Right renal pelvis (tissue), 4 donors: ENCODE measurements at regions not wholly inside any gene's neighbourhood (a gene's known extent, or its start where the extent isn't known, plus 50 kb on each side); places are given as distances from the start of the nearest gene placed in this dataset.
"Not testable (repeated sequence)": the region's sequence is repeated elsewhere in the genome, so short reads cannot be mapped to it uniquely, and the experiment has no call there.

Experiments
- DNase-seq, 4 donors: peaks; one replicate each; pipeline ENCODE4 v3.0.0-alpha.2; 2013; ENCODE audit warnings: low read depth in 4 of 4, low spot score in 3 of 4, missing footprints in 1 of 4

DNA sequence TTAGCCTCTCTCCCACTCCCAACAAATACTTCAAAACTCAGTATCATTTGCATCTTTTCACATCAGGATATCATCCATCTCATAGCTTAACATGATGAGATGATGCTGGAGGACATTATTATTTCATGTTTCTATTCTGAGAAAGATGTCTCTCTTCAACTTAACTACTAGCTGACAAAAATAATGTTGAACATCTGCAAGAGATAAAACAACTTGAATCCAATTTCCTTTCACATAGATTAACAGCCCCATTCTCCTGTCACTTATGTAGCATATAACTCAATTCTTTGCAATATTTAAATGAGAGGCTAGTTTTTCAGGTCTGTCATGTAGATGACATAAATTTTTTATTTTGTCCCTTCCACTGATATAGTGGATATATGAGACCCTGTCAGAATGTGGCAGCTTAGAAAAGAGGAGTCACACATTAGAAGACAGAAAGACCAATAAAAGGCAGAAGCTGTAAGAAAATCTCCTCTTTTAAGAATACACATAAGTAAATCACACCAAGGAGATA, 239.2 kb upstream of the KIF2A start:
- DNase-seq = peak; percentile 28 to 57 (median 44)

GRCh38 chr5:62068554-62068953, 237.5 kb upstream of the KIF2A start:
- DNase-seq = no peak

GRCh38 chr5:62077387-62077786, 228.6 kb upstream of the KIF2A start:
- no peak for DNase-seq

DNA sequence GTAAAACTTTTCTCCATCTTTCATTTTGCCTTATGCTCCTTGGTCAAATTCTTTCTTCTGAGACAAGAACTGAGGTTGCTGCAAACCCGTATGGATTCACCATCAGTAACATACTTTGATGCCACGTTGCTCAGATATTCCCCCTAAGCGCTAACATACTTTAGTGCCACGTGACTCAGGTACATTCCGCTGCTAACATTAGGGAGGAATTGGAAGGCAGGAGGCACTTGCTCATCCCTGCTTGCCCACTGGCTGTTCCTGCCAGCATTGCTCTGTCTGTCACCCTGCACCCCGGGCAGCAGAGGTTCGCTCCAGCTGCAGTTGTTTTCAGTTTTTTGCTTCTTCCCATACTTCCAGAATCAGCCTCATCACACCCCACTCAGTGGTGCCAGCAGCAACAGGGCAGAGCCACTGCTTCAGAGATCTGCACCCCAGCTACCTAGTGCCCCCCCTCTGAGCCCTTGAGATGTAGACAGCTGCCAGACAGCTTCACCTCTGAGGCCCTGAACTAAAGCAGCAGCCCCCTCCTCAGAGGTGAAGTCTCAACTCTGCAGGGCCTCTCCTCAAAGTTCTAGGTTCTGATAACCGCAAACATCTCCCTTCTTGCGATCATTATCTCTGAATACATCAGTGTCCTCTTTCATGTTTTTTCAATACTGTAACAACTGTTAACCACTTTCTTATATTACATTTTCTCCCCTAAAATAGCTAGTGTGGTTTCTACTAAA, 228.0 kb upstream of the KIF2A start:
- no peak for DNase-seq

- no peak for DNase-seq
Measured at GRCh38 chr5:62082370-62082801, 223.6 kb upstream of the KIF2A start.

DNA sequence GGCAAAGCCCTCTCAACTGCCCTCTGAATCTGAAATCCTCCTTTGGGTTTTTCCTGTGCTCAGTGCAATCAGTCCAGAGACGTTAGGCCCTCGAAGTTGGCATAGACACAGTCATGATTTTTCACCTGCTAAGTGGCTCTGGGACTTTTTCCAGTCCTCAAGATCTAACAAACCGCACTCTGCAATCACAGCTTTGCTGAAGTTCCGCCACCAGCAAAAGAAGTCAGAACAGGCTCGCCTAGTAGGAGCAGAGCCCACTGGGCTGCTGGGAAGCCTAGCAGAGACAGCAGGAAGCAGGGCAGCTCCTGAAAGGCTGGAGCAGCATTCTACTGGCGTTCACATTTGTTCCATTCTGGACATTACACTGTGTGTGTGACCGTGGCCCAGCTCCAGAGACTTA, 222.8 kb upstream of the KIF2A start:
- DNase-seq = no peak

- no peak for DNase-seq
Measured at GRCh38 chr5:62083661-62084060, 222.3 kb upstream of the KIF2A start.

DNA sequence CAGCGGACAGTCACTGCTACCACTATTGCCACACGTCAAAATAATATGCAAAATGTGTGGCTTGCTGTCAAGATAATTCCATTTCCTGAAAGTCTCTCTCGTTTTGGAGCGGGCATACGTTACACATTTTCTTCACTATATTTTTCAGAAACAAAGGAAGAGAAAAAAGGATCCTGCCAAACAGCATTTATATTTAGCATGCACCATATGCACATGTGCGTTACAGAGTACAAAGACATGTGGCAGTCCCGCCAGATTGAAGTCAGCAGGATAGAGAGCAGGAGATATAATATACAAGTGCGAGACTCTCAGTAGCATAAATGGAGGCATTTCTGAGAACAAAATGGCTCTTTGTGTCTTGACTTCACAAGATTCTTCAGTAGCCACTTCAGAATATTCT, 221.6 kb upstream of the KIF2A start:
- DNase-seq = no peak

GRCh38 chr5:62090953-62091352, 215.1 kb upstream of the KIF2A start:
- no peak for DNase-seq

GRCh38 chr5:62093411-62093810, 212.6 kb upstream of the KIF2A start:
- DNase-seq = no peak

DNA sequence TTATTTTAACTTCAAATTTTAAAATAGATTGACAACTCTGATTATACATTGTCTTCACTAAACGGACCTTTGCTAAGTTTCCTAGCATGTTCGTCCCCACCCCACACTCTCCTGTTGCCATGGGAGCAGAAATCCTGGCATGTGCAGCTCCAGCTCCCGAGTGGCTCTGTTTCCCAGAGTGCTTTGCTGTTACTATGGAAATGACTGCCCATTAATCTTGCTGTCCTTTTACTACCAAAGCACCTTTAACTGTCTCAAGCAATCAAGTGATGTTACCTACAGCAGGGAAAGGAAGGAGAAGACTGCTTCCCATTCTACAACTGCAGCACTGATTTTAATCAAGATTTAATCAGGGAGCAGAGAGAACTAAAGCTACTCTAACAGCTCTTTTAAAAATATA, 212.0 kb upstream of the KIF2A start:
- peak; percentile 50 to 68 (median 67) for DNase-seq

DNA sequence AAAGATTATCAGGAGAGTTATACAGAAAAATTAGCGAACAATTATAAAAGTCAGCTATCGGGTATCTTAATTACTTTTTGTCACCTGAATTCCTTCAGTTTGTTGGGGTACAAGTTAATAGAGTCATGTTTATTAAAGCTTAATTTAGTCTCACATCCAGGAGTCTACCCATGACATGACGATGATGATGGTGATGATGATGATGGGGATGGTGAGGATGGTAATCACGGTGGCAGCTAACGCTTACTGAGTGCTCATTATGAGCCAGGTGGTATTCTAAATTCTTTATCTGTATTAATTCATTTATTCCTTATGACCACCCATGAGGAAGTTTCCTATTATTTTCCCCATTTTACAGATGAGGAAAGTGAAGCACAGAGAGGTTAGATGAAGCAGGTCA, 208.6 kb upstream of the KIF2A start:
- no peak for DNase-seq

- DNase-seq = no peak
Measured at GRCh38 chr5:62100201-62100600, 205.8 kb upstream of the KIF2A start.

DNA sequence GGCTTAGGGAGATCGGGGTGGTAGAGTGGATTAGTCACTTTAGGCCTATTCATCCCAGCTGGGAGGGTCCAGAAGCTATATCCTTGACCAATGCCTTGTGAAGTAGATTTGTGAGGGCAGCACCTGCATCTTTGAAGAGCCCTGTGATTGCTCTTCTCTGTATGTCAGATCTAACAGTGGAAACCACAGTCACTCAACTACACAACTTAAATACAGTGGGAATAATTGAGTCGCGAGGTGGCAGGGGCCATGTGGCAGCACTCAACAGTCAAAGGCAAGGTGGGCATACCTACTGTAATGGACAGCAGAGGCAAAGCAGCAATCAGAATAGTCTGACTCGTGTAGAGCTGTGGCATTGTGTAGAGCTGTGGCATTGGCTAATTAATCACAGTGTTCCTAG, 202.1 kb upstream of the KIF2A start:
- DNase-seq = not testable (repeated sequence)

DNA sequence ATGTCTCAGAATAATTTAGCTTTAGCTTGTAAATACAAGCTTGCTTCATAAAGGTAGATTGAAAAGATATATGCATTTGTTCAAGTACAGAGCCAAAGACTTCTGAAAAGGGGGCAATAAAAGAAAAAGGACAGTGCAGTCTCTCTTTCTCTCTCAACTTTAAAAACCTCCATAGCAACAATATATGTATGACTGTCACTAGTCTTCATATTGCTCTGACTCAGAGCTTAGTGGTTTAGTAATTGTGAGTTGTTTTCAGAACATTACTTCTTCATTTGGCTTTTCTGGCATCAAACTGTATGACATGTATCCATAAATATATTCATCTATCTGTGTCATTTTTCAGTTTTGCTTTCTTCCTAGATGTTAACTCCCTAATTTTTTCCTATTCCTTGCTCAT, 194.6 kb upstream of the KIF2A start:
- DNase-seq = no peak

GRCh38 chr5:62112689-62113228, 193.2 kb upstream of the KIF2A start:
- DNase-seq = no peak

- DNase-seq = no peak
Measured at GRCh38 chr5:62115014-62115413, 191.0 kb upstream of the KIF2A start.

GRCh38 chr5:62124266-62124665, 181.7 kb upstream of the KIF2A start:
- DNase-seq = no peak

- DNase-seq = no peak
Measured at GRCh38 chr5:62126090-62126489, 179.9 kb upstream of the KIF2A start.

GRCh38 chr5:62127098-62127736, 178.8 kb upstream of the KIF2A start:
- no peak for DNase-seq

DNA sequence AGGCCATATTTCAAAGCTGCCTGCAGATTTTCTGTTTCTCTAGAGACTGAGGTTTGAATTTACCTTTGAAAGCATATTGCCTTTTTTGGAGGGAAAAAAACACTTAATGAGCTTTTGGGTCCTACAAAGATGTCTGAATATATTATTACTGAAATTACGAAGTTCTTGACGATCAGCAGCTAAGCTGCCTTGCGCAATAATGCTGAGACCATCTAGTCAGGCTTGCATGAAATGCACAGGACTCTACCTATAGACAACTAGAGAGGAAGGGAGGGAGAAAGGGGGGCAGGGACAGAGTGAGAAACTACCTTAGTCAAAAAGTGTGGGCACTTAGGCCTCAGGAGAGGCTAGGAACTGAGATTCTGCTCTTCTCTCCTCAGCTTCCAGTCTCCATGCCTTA, 175.9 kb upstream of the KIF2A start:
- no peak for DNase-seq

- no peak for DNase-seq
Measured at GRCh38 chr5:62132276-62132675, 173.7 kb upstream of the KIF2A start.
